ENCODE measurements at regions not wholly inside any gene's neighbourhood (a gene's known extent, or its start where the extent isn't known, plus 50 kb on each side); places are given as distances from the start of the nearest gene placed in this dataset.

GRCh38 chr5:30117135-30117534 is 1076.4 kb upstream of the CDH6 start:
- no peak for DNase-seq

DNA sequence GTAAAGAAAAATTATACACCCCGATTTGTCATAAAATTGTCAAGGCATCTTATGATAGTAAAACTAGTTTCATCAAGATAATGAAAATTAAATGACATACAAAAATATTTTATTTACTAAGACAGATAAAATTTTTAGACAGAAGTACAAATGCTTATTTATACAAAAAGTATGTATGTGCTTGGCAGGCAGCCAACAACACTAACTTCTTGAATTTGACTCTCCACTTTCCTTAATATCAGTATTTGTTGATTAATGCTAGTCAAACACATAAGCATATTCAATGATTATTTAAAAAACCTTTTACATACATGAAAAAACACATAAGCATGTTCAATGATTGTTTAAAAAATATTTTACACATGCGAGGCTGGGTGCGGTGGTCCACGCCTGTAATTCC is 1079.9 kb upstream of the CDH6 start:
- no peak for DNase-seq

DNA sequence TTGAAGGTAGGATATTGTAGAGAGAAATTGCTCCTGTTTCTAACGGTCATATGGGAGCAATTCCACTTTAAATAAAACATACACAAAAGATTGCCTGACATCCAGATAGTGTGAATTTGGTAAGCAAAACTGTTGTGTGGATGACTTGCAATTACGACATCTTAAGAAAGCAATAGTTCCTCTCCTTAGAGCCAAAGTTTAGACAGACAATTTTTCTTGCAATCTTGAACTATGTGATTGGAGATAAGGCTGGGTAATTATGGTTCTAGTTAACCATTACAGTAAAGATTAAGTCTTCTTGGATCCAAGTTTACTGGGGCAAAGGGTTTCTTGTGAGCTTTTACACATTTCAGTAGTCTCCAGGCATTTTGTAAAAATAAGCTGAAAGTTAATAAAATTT is 1080.6 kb upstream of the CDH6 start:
- no peak for DNase-seq

- no peak for DNase-seq
Observed at GRCh38 chr5:30108051-30108450, 1085.4 kb upstream of the CDH6 start.

- DNase-seq: no peak
Observed at GRCh38 chr5:30106596-30106995, 1086.9 kb upstream of the CDH6 start.

DNA sequence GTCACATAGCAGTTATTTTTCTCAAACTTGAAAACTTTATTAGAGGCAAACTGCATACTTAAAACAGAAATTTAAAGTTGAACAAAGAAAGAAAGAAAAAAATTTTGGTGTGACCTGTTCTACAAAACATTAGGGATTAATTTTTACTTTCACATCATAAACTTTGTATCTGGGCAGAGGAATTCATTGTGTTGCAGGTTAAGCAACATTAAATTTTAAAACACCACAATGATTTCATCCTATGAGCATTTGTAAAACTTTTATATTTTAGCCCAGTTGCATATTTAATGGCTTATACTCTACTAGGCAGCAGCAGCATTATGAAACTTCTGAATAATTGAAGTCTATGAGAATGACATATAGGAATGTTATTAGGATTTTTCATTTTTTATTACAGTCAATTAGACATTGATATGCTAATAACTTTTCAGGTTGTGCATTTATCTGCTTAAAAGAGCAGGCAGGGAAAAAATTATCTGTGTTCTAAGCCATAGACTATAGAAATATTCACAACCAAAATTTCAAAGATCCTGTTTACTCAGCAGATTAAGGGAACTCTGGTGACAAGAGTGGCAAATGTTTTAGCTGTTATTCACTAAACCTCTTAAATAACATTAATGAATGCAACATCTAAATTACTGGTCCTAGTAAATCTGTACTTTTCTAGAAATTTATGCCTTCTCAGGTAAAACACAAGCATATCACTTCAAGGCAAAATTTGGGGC is 1088.5 kb upstream of the CDH6 start:
- no peak for DNase-seq

GRCh38 chr5:30103452-30104202 is 1089.9 kb upstream of the CDH6 start:
- no peak for DNase-seq

DNA sequence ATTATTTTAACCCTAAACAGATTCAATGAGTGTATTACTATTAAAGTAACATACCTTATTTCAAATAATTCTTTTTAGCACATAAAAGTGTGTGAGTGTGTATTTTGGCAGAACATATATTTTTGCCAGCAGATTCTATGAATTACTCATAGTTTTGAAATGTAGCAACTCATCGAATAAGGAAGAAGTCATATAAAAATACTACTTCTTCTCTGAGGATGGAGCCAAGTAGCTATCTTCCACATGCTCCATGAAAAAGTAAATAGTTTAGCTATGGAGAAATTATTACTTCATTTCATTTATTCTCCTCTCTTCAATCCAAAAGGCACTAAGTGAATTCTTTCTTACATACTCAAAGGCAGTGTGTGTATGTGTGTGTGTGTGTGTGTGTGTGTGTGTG is 1090.4 kb upstream of the CDH6 start:
- DNase-seq: no peak

DNA sequence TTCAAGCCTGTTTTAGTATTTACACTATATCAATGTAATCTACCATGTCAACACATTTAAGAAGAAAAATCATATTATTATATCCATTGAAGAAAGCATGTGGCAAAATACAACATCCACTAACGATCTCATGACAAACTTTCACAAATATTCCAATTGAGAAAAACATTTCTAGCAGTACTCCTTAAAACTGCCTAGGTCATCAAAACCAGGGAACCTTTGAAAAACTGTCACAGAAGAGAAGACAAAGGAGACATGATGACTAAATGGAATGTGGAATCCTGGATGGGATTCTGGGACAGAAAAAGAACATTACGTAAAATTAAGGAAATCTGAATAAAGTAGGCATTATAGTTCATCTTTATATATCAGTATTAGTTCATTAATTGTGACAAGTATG is 1091.3 kb upstream of the CDH6 start:
- no peak for DNase-seq

DNA sequence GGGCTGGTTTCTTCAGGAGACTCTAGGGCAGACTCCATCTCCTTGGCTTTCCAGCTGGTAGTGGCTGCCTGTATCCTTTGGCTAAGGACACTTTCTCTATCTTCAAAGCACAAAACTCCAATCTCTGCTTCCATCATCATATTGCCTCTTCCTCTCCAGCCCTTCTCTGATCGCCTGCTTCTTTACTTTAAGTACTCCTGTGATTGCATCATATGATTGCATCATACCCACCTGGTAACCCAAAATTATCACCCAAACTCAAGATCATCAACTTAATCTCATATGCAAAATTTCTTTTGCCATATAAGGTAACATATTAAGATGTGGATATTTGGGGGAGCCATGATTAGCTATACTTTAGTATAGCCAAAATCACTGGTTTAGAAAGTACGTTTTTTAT is 1092.6 kb upstream of the CDH6 start:
- no peak for DNase-seq

GRCh38 chr5:30100148-30100713 is 1093.3 kb upstream of the CDH6 start:
- no peak for DNase-seq

- no peak for DNase-seq
Observed at GRCh38 chr5:30099634-30100033, 1093.9 kb upstream of the CDH6 start.

- no peak for DNase-seq
Observed at GRCh38 chr5:30098940-30099339, 1094.5 kb upstream of the CDH6 start.

GRCh38 chr5:30092548-30092947 is 1100.9 kb upstream of the CDH6 start:
- DNase-seq: no peak

DNA sequence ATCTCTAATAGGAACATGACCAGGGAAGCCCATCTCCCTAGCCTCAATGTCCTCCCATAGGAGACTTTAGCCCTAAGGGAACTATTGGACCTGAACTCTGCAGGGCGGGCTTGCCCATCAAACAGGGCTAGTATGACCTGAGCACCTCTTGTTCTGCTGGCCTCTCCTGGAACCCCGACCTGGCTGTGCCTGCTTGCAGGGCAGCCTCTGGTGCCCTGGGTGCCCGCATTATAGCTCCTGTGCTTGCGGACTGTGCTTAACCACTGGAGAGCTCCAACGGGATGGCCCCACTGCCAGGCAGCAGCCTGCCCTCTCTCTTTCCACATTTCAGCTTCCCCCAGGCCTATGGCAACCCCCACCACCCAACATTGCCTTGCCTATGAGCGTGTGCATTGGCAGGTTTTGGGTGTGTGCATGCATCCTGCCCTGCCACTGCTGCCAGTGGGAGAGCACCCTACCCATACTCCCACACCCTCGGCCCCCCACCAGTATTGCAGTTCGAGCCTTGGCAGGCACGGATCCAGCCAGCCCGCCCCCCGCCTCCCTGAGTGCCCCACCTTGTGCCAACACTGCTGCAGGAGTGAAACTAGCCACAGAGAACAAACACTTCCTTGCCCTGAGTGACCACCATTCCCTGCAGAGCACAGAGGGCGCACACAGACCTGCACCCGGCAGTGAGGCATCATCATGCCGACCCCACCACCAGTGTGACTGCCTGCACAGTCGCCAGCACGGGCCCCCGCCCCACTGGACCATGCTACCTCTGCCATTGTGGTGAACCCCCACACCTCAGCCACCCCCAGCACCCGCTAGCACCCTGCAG is 1123.8 kb upstream of the CDH6 start:
- no peak for DNase-seq

DNA sequence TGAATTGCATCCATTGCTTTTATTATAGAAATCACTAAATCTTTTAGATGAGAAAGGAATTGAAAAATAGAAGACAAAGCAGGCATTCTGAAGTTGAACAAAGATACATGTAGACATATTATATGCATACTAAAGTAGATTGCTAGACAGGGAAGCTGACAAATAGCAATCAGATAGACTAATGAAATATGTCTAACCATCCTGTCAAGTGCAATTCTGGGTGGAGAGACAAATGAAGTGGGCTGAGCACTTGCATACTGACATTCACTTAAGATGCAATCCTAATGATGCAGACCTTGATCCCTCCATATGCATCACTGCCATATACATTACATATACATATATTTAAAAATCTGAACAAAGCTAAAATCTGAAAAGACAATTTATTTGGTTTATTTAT is 1130.0 kb upstream of the CDH6 start:
- DNase-seq: no peak

DNA sequence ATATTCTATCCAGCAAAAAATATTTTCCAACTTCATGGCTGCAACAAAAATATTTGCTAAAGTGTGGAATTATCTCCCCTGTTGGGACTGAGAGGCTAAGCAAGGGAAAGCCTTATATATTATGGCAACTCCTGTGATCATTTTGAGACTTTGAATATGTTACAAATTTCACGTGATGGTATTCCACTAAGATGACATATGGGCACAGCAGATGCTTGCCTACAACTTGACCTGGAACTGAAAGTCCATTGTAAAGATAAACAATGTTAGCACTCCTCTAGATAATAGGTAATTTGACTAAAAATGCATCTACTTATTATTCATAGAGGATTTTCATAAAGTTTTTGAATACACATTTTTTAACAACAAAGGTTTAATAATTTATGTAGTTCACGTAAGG is 1141.5 kb upstream of the CDH6 start:
- DNase-seq: no peak

- no peak for DNase-seq
Observed at GRCh38 chr5:30050056-30050815, 1143.2 kb upstream of the CDH6 start.

DNA sequence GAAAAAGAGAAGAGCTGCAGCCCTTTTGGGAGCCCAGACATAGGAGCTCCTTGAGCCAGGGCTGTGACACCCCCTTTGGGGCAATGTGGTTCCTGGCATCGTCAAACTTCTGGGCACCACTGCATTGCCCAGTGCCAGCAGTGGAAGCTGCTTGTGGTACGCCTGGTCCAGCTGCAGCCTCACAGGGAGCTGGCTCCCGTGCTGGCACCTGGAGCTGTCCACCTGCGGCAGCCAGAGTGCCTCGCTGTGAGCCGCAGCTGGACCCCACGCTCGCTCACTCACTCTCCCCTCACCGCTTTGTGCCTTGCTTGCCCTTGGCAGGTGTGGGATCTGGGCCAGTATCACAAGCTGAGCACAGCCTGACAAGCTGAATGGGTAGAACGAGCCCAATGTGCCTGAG is 1150.8 kb upstream of the CDH6 start:
- DNase-seq: no peak

GRCh38 chr5:30041831-30042385 is 1151.6 kb upstream of the CDH6 start:
- DNase-seq: no peak

DNA sequence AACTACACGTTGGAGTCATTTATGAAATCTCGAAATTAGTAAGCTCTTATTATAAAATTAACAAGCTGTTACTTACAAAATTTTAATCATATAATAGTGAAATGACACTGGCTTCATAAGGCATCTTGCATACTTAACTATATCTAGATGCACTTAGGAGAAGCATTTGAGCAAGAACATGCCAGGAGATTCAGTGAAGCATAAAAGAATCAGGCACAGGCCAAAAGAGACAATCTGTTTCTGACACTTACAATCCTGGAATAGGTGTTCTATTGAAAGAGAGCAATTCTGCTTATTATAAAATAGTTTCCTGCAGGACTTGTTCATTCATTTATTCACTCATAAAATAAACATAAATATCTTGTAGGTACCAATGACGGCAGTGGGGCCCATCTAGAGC is 1152.2 kb upstream of the CDH6 start:
- no peak for DNase-seq

- DNase-seq: peak; percentile 34
Observed at GRCh38 chr5:30040488-30041118, 1152.9 kb upstream of the CDH6 start.

All from NCI-H446 treated with DMSO at 0.1 percent for 48 hours (cell line).